ENCODE measurements at regions not wholly inside any gene's neighbourhood (a gene's known extent, or its start where the extent isn't known, plus 50 kb on each side); places are given as distances from the start of the nearest gene placed in this dataset.

GRCh38 chr5:158477214-158477613 is 618.3 kb upstream of the CLINT1 start:
- H3K9me3 ChIP-seq (replicated peaks) = no peaks in the 10 kb centered on the region
- intact Hi-C loops (cut with micrococcal nuclease) = no loop called here

DNA sequence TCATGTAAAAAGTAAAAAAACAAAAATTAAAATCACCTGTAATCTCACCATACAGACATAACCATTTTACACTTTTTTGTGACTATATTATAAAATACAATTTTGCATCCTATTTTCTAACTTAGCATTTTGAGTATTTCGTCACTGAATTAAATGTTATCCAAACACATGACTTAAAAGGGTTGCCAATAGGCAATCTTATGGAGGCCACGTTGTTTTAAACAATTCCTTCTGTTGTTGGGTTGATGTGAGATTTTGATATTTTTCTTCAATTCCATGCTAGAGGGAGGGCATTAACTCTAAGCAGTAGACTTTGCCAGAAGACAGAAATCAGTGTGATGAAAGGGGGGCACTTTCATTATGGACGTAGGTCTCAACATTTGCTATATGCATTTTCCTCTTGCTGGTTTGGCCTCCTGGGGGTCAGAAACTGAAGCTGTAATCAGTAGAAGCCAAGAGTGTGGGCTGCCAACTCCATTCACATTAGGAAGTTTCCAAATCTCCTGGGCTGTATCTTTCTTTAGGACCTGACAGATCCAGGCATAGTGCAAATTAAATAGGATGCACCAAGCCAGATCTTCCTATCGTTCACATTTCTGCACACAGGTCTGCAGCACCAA is 614.2 kb upstream of the CLINT1 start:
- H3K4me3 ChIP-seq = no peak overlapping the region
- TF ChIP-seq, protein P1, sequence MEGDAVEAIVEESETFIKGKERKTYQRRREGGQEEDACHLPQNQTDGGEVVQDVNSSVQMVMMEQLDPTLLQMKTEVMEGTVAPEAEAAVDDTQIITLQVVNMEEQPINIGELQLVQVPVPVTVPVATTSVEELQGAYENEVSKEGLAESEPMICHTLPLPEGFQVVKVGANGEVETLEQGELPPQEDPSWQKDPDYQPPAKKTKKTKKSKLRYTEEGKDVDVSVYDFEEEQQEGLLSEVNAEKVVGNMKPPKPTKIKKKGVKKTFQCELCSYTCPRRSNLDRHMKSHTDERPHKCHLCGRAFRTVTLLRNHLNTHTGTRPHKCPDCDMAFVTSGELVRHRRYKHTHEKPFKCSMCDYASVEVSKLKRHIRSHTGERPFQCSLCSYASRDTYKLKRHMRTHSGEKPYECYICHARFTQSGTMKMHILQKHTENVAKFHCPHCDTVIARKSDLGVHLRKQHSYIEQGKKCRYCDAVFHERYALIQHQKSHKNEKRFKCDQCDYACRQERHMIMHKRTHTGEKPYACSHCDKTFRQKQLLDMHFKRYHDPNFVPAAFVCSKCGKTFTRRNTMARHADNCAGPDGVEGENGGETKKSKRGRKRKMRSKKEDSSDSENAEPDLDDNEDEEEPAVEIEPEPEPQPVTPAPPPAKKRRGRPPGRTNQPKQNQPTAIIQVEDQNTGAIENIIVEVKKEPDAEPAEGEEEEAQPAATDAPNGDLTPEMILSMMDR (IDR thresholded peaks at IDR 0.05; ENCODE audit: borderline replicate concordance) = no peak
- intact Hi-C loops (cut with micrococcal nuclease) = no loop called here
- no peak for DNase-seq
- H3K27me3 ChIP-seq (ENCODE audit: low read depth) = no peaks in the 10 kb centered on the region
- H3K27ac ChIP-seq (replicated peaks) = no peak overlapping the region
- no peaks in the 10 kb centered on the region for H3K9me3 ChIP-seq (replicated peaks)
- no peaks in the 10 kb centered on the region for H3K36me3 ChIP-seq
- no peaks in the 10 kb centered on the region for H3K4me1 ChIP-seq

More at GRCh38 chr5:158477214-158477613, 618.3 kb upstream of the CLINT1 start:
- Histone ChIP-seq H3K36me3 (no peaks in the 10 kb centered on the region), H3K4me1 (no peaks in the 10 kb centered on the region), H3K4me3 (no peak overlapping the region), H3K27me3 (ENCODE audit: low read depth) (no peaks in the 10 kb centered on the region), H3K27ac (replicated peaks) (no peak overlapping the region)
- DNase-seq = no peak
- TF ChIP-seq, protein P1 (IDR thresholded peaks at IDR 0.05; ENCODE audit: borderline replicate concordance) = no peak

GRCh38 chr5:158471535-158471924 is 612.6 kb upstream of the CLINT1 start:
- Histone ChIP-seq H3K27me3 (ENCODE audit: low read depth) (no peaks in the 10 kb centered on the region), H3K4me1 (no peaks in the 10 kb centered on the region), H3K9me3 (replicated peaks) (no peaks in the 10 kb centered on the region), H3K27ac (replicated peaks) (no peak overlapping the region), H3K4me3 (no peak overlapping the region), H3K36me3 (no peaks in the 10 kb centered on the region)
- DNase-seq = no peak
- intact Hi-C loops (cut with micrococcal nuclease) = no loop called here
- TF ChIP-seq, protein P1 (IDR thresholded peaks at IDR 0.05; ENCODE audit: borderline replicate concordance) = no peak

GRCh38 chr5:158470764-158471534 is 612.0 kb upstream of the CLINT1 start:
- intact Hi-C loops (cut with micrococcal nuclease) = no loop called here
- Histone ChIP-seq H3K4me3 (no peak overlapping the region), H3K4me1 (no peaks in the 10 kb centered on the region), H3K27me3 (ENCODE audit: low read depth) (no peaks in the 10 kb centered on the region), H3K9me3 (replicated peaks) (no peaks in the 10 kb centered on the region), H3K27ac (replicated peaks) (no peak overlapping the region), H3K36me3 (no peaks in the 10 kb centered on the region)
- no peak for DNase-seq
- TF ChIP-seq, protein P1 (IDR thresholded peaks at IDR 0.05; ENCODE audit: borderline replicate concordance) = no peak

- no peak for DNase-seq
- intact Hi-C loops (cut with micrococcal nuclease) = no loop called here
Observed at GRCh38 chr5:158468444-158468843, 609.5 kb upstream of the CLINT1 start.

More at GRCh38 chr5:158468444-158468843, 609.5 kb upstream of the CLINT1 start:
- Histone ChIP-seq H3K27ac (replicated peaks) (no peak overlapping the region), H3K36me3 (no peaks in the 10 kb centered on the region), H3K4me1 (peaks cover 9% of the 10 kb centered on the region), H3K9me3 (replicated peaks) (no peaks in the 10 kb centered on the region), H3K4me3 (no peak overlapping the region), H3K27me3 (ENCODE audit: low read depth) (no peaks in the 10 kb centered on the region)
- TF ChIP-seq, protein P1 (IDR thresholded peaks at IDR 0.05; ENCODE audit: borderline replicate concordance) = no peak

All from left ventricle myocardium inferior (tissue), 1 donor.